ENCODE measurements at regions not wholly inside any gene's neighbourhood (a gene's known extent, or its start where the extent isn't known, plus 50 kb on each side); places are given as distances from the start of the nearest gene placed in this dataset.

GRCh38 chr15:46420990-46421389 is 786.2 kb downstream of the SQOR start:
- Histone ChIP-seq H3K9ac (ENCODE audit: extremely low read depth, insufficient read length, low read length) (no peak overlapping the region), H3K4me1 (ENCODE audit: insufficient read depth, low read length) (no peaks in the 10 kb centered on the region), H3K79me1 (ENCODE audit: insufficient read depth, low read depth, low read length, poor library complexity, severe bottlenecking) (no peaks in the 10 kb centered on the region), H3K14ac (ENCODE audit: insufficient read depth, low read length) (no peak overlapping the region), H3K27ac (ENCODE audit: insufficient read length, low read depth, low read length) (no peak overlapping the region), H3K56ac (ENCODE audit: insufficient read length, low read depth, low read length) (no peak overlapping the region), H4K8ac (replicated peaks; ENCODE audit: insufficient read length, low read depth, low read length) (no peak overlapping the region), H3K79me2 (ENCODE audit: insufficient read depth, low read length) (no peaks in the 10 kb centered on the region), H2BK15ac (ENCODE audit: low read depth, low read length) (no peak overlapping the region), H2AFZ (ENCODE audit: low read length) (no peak overlapping the region), H2BK120ac (ENCODE audit: low read depth, low read length, poor library complexity, severe bottlenecking) (no peak overlapping the region), H3K4ac (ENCODE audit: low read depth, low read length) (no peak overlapping the region), H4K5ac (ENCODE audit: insufficient read length, low read depth, low read length) (no peak overlapping the region), H3K18ac (ENCODE audit: insufficient read length, low read depth, low read length) (no peak overlapping the region), H3K27me3 (ENCODE audit: insufficient read depth, low read length) (no peaks in the 10 kb centered on the region), H3K23ac (ENCODE audit: insufficient read length, low read depth, low read length) (no peak overlapping the region), H3K4me2 (ENCODE audit: insufficient read depth, insufficient read length, low read length) (no peak overlapping the region), H2BK5ac (ENCODE audit: insufficient read length, low read length) (no peak overlapping the region), H2AK5ac (ENCODE audit: insufficient read length, low read length) (no peak overlapping the region), H4K91ac (ENCODE audit: insufficient read length, low read depth, low read length) (no peak overlapping the region), H3T11ph (ENCODE audit: low read length) (no peak overlapping the region), H2BK20ac (ENCODE audit: low read depth, low read length, poor library complexity, severe bottlenecking) (no peak overlapping the region), H3K9me3 (ENCODE audit: control insufficient read depth, low read depth, low read length) (no peaks in the 10 kb centered on the region), H2BK12ac (ENCODE audit: insufficient read length, low read depth, low read length) (no peak overlapping the region), H3K23me2 (ENCODE audit: insufficient read length, low read depth, low read length, poor library complexity, severe bottlenecking) (no peaks in the 10 kb centered on the region), H4K20me1 (ENCODE audit: control insufficient read depth, insufficient read depth, insufficient read length) (no peaks in the 10 kb centered on the region)
- TF ChIP-seq, protein P1, sequence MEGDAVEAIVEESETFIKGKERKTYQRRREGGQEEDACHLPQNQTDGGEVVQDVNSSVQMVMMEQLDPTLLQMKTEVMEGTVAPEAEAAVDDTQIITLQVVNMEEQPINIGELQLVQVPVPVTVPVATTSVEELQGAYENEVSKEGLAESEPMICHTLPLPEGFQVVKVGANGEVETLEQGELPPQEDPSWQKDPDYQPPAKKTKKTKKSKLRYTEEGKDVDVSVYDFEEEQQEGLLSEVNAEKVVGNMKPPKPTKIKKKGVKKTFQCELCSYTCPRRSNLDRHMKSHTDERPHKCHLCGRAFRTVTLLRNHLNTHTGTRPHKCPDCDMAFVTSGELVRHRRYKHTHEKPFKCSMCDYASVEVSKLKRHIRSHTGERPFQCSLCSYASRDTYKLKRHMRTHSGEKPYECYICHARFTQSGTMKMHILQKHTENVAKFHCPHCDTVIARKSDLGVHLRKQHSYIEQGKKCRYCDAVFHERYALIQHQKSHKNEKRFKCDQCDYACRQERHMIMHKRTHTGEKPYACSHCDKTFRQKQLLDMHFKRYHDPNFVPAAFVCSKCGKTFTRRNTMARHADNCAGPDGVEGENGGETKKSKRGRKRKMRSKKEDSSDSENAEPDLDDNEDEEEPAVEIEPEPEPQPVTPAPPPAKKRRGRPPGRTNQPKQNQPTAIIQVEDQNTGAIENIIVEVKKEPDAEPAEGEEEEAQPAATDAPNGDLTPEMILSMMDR (conservative IDR thresholded peaks at IDR 0.05): no peak
- H3K27ac Mint-ChIP-seq: no peak overlapping the region
- peaks cover 4 to 11% of the 10 kb centered on the region in 2 experiments; a peak in 3 of 4 replicates for H3K4me1 Mint-ChIP-seq
- H3K4me3 Mint-ChIP-seq: no peak overlapping the region
- H3K36me3 Mint-ChIP-seq (ENCODE audit: insufficient read depth in 1 of 3, low read depth in 3 of 3): peaks cover 5 to 15% (median 7%) of the 10 kb centered on the region in 3 experiments
- no peaks in the 10 kb centered on the region for H3K27me3 Mint-ChIP-seq (ENCODE audit: low read depth)
- no CpG with 5 or more reads among the region's 1 CpG for WGBS (ENCODE audit: extremely low coverage, insufficient read length, low lambda C conversion rate)
- peaks cover 12 to 19% of the 10 kb centered on the region in 2 experiments for H3K9me3 Mint-ChIP-seq
- no peak for DNase-seq

Measured in H9 (cell line).